C4-2B (cell line): ENCODE measurements at regions not wholly inside any gene's neighbourhood (a gene's known extent, or its start where the extent isn't known, plus 50 kb on each side); places are given as distances from the start of the nearest gene placed in this dataset.

Source experiments
- CTCF ChIP-seq: fragments of 450-650 bp; conservative IDR thresholded peaks from 2 replicates; pipeline ENCODE4 v1.5.1; 2017; ENCODE audit warnings: mild to moderate bottlenecking
- ZFX ChIP-seq: fragments of 450-650 bp; IDR thresholded peaks from 2 replicates; pipeline ENCODE4 v1.6.1; 2017

- TF ChIP-seq CTCF (no peak), ZFX (no peak)
Measured at GRCh38 chr2:204261846-204262245, 283.4 kb upstream of the PARD3B start.
